ENCODE measurements at regions not wholly inside any gene's neighbourhood (a gene's known extent, or its start where the extent isn't known, plus 50 kb on each side); places are given as distances from the start of the nearest gene placed in this dataset.
"Not testable (repeated sequence)": the region's sequence is repeated elsewhere in the genome, so short reads cannot be mapped to it uniquely, and the experiment has no call there.

GRCh38 chr22:11561744-11562143 is 3966.2 kb upstream of the OR11H1 start:
- H3K4me1 ChIP-seq; DNase-seq; H3K9me3 ChIP-seq; H3K4me3 ChIP-seq; H3K36me3 ChIP-seq; H3K27me3 ChIP-seq; H3K27ac ChIP-seq; intact Hi-C loops (cut with DNase I; ENCODE audit: low total_unique reads): not testable (repeated sequence)

DNA sequence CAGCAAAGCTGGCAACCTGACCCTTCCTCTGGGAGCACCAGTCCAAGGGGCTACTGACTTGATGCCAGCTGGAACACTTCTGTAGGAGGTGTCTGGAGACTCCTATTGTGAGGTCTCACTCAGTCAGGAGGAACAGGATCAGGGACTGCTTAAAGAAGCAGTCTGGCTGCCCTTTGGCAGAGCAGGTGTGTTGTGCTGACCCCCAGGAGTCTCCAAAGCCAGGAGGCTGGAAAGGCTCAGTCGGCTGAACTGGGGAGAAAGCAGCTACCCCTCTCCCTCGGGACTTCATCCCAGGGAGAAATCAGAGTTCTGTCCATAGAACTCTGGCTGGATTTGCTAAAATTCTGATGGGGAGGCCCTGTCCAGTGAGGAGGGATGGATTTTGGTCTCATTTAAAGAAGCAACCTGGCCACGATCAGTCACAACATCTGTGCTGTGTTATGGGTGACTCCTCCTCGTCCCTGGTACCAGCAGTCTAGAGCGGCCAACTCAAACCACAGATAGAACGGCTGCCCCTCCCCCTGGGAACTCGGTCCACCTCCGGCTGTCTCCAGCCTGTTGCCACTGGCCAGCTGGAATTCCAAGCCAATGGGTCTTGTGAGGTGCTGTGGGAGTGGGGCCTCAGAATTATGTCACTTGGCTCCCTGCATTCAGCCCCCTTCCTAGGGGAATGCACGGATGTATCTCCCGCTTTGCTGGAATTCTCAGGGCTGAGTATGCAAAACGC is 3959.0 kb upstream of the OR11H1 start:
- H3K27me3 ChIP-seq; H3K36me3 ChIP-seq; H3K4me3 ChIP-seq; DNase-seq; H3K27ac ChIP-seq; intact Hi-C loops (cut with DNase I; ENCODE audit: low total_unique reads); H3K4me1 ChIP-seq: not testable (repeated sequence)
- peaks cover 0 to 22% (median 21%) of the 10 kb centered on the region in 3 donors for H3K9me3 ChIP-seq

DNA sequence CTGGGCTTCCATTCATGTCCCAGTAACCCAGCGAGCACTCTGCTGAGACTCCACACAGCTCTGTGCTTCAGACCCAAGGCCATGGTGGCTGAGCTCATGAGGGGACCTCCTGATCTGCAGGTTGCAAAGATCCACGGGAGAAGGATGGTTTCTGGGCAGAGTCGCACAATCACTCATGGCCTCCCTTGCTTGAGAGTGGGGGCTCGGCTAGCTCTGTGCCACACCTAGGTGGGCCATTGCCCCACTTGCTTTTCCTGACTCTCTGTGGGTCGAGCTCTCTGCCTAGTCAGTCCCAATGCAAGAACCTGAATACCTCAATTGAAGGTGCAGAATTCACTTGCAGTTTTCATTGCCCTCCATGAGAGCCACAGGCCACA is 3958.4 kb upstream of the OR11H1 start:
- DNase-seq; intact Hi-C loops (cut with DNase I; ENCODE audit: low total_unique reads): not testable (repeated sequence)
- H3K9me3 ChIP-seq, result peaks cover 0 to 26% (median 22%) of the 10 kb centered on the region in 3 donors

GRCh38 chr22:11573154-11573553 is 3954.8 kb upstream of the OR11H1 start:
- H3K36me3 ChIP-seq; intact Hi-C loops (cut with DNase I; ENCODE audit: low total_unique reads); DNase-seq; H3K27ac ChIP-seq; H3K27me3 ChIP-seq; H3K4me3 ChIP-seq; H3K4me1 ChIP-seq: not testable (repeated sequence)
- peaks cover 0 to 36% (median 22%) of the 10 kb centered on the region in 3 donors for H3K9me3 ChIP-seq

More for the DNA sequence above, 3958.4 kb upstream of the OR11H1 start:
- not testable (repeated sequence) for H3K36me3 ChIP-seq, H3K27me3 ChIP-seq, H3K27ac ChIP-seq, H3K4me3 ChIP-seq, H3K4me1 ChIP-seq

- intact Hi-C loops (cut with DNase I; ENCODE audit: low total_unique reads); H3K4me1 ChIP-seq; H3K36me3 ChIP-seq; H3K27ac ChIP-seq; DNase-seq; H3K4me3 ChIP-seq; H3K27me3 ChIP-seq: not testable (repeated sequence)
- peaks cover 0 to 34% (median 19%) of the 10 kb centered on the region in 3 donors for H3K9me3 ChIP-seq
Observed at GRCh38 chr22:11574231-11574630, 3953.8 kb upstream of the OR11H1 start.

GRCh38 chr22:11574659-11575058 is 3953.3 kb upstream of the OR11H1 start:
- H3K4me3 ChIP-seq; H3K27me3 ChIP-seq; H3K27ac ChIP-seq; H3K4me1 ChIP-seq; intact Hi-C loops (cut with DNase I; ENCODE audit: low total_unique reads); H3K36me3 ChIP-seq; DNase-seq: not testable (repeated sequence)
- peaks cover 0 to 30% (median 19%) of the 10 kb centered on the region in 3 donors for H3K9me3 ChIP-seq

- DNase-seq; intact Hi-C loops (cut with DNase I; ENCODE audit: low total_unique reads); H3K27me3 ChIP-seq: not testable (repeated sequence)
Observed at GRCh38 chr22:11576740-11577139, 3951.3 kb upstream of the OR11H1 start.

DNA sequence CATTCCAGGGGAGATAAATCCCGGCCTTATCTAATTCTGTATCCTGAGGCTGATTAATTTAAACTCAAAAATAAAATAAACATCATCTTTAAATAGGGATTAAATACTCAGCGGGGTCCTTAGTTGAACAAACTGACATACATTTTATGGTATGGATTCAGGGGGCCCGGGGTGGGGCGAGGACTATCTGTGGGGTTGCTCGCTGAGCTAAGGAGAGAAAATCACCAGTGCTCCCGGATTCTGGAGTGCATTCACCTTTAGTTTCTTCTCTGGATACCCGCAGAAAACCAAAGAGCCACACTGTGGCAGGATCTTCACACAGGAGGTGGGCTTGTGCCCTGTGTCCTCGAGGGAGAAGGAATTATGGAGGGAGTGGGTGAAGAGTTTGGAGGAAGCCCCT is 3949.9 kb upstream of the OR11H1 start:
- H3K27me3 ChIP-seq; DNase-seq; intact Hi-C loops (cut with DNase I; ENCODE audit: low total_unique reads); H3K4me3 ChIP-seq; H3K27ac ChIP-seq; H3K4me1 ChIP-seq; H3K36me3 ChIP-seq: not testable (repeated sequence)
- H3K9me3 ChIP-seq, result peaks cover 0 to 25% (median 9%) of the 10 kb centered on the region in 3 donors

More at GRCh38 chr22:11576740-11577139, 3951.3 kb upstream of the OR11H1 start:
- not testable (repeated sequence) for H3K36me3 ChIP-seq, H3K4me3 ChIP-seq, H3K27ac ChIP-seq, H3K4me1 ChIP-seq
- H3K9me3 ChIP-seq, result peaks cover 0 to 26% (median 15%) of the 10 kb centered on the region in 3 donors

GRCh38 chr22:11578551-11578950 is 3949.4 kb upstream of the OR11H1 start:
- DNase-seq; H3K36me3 ChIP-seq; intact Hi-C loops (cut with DNase I; ENCODE audit: low total_unique reads); H3K4me1 ChIP-seq; H3K4me3 ChIP-seq; H3K27me3 ChIP-seq; H3K27ac ChIP-seq: not testable (repeated sequence)
- H3K9me3 ChIP-seq, result peaks cover 0 to 25% (median 11%) of the 10 kb centered on the region in 3 donors

- H3K4me1 ChIP-seq; H3K36me3 ChIP-seq; H3K4me3 ChIP-seq; intact Hi-C loops (cut with DNase I; ENCODE audit: low total_unique reads); H3K27ac ChIP-seq; DNase-seq; H3K27me3 ChIP-seq: not testable (repeated sequence)
- H3K9me3 ChIP-seq, result peaks cover 0 to 11% (median 8%) of the 10 kb centered on the region in 3 donors
Observed at GRCh38 chr22:11582048-11582447, 3945.9 kb upstream of the OR11H1 start.

GRCh38 chr22:11584231-11584630 is 3943.8 kb upstream of the OR11H1 start:
- H3K4me3 ChIP-seq; intact Hi-C loops (cut with DNase I; ENCODE audit: low total_unique reads); H3K27ac ChIP-seq; H3K36me3 ChIP-seq; H3K4me1 ChIP-seq; DNase-seq; H3K27me3 ChIP-seq: not testable (repeated sequence)
- peaks cover 0 to 16% (median 9%) of the 10 kb centered on the region in 3 donors for H3K9me3 ChIP-seq

DNA sequence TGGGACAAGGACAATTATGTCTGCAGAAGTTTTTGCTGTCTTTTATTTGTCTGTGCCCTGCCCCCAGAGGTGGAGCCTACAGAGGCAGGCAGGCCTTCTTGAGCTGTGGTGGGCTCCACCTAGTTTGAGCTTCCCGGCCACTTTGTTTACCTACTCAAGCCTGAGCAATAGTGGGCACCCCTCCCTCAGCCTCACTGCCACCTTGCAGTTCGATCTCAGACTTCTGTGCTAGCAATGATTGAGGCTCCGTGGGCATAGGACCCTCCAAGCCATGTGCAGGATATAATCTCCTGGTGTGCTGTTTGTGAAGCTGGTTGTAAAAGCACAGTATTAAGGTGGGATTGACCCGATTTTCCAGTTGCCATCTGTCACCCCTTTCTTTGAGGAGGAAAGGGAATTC is 3933.4 kb upstream of the OR11H1 start:
- intact Hi-C loops (cut with DNase I; ENCODE audit: low total_unique reads); H3K4me3 ChIP-seq; DNase-seq; H3K27me3 ChIP-seq; H3K36me3 ChIP-seq; H3K27ac ChIP-seq; H3K4me1 ChIP-seq: not testable (repeated sequence)
- H3K9me3 ChIP-seq, result peaks cover 0 to 20% (median 13%) of the 10 kb centered on the region in 3 donors

DNA sequence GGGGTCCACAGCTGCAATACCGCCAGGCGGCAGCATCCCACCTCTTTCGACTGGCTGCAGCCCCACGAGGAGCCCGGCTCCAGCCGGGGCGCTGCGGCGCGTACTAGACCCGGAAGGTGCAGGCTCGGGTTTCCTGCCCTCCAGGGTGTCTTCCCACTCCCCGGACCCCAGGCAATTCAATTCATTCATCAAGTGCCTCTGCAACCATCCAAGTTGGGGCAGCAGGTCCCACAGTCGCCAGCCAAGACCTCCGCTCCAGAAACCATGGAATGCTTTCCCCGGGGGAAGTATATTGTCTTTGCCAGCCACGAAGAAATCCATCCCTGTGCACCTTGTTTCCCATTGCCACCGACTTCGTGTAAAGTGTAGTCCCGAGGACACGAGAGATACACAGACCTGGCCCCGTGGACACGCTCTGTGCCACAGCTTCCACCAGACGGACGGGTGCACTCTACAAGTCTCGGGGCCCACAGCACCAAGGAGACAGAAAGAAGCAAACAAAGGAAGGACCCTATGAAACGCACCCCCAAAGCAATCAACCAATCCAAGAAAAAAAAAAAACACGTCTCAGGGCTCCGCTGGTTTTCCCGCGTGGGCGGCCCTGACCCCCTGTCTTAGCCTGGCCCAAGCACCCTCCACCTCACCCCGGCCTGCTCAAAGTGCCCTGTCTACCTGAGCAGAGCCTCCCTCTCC is 3930.2 kb upstream of the OR11H1 start:
- DNase-seq; H3K27ac ChIP-seq; H3K36me3 ChIP-seq; H3K4me1 ChIP-seq; H3K4me3 ChIP-seq; H3K27me3 ChIP-seq; intact Hi-C loops (cut with DNase I; ENCODE audit: low total_unique reads): not testable (repeated sequence)
- peaks cover 0 to 30% (median 28%) of the 10 kb centered on the region in 3 donors for H3K9me3 ChIP-seq
